ENCODE measurements at regions not wholly inside any gene's neighbourhood (a gene's known extent, or its start where the extent isn't known, plus 50 kb on each side); places are given as distances from the start of the nearest gene placed in this dataset.

GRCh38 chr10:55426138-55426537, 625.1 kb upstream of the PCDH15 start:
- TF ChIP-seq CTCF (conservative IDR thresholded peaks at IDR 0.05) = no peak
- TF ChIP-seq ZFX (IDR thresholded peaks at IDR 0.05) = no peak

Data from C4-2B (cell line).